ENCODE measurements at regions not wholly inside any gene's neighbourhood (a gene's known extent, or its start where the extent isn't known, plus 50 kb on each side); places are given as distances from the start of the nearest gene placed in this dataset.

DNA sequence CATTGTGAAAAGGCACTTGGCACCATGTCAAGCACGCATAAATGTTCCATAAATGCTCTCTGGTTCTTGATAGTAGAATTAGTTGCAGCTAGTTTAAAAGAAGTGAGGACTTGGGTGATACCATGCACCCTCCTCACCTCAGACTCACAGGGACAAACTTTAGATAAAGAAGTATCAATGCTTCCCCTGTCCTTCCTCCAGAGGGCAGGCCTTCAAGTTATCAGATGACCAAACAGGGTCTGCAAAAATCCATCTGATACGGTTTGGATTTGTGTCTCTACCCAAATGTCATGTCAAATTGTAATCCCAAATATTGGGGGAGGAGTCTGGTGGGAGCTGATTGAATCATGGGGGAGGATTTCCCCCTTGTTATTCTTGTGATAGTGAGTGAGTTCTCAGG lies 54.1 kb downstream of the C1QL2 start:
- no peak for DNase-seq

DNA sequence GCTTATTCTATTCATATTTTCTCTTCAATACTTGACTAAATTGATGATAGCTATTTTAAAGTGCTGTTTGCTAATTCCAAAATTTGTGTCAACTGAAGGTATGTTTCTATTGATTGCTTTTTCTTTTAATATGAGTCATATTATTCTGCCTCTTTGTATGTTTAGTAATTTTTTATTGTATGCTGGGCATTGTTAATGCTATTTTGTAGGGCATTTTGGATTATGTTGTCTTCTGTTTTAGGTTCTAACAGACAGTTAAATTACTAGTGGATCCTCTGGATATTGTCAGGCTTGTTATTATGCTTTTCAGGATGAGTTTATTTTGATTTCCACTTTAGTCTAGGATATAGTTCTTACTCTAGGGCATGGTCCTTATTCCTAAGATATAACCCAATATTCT lies 55.6 kb downstream of the C1QL2 start:
- no peak for DNase-seq

DNA sequence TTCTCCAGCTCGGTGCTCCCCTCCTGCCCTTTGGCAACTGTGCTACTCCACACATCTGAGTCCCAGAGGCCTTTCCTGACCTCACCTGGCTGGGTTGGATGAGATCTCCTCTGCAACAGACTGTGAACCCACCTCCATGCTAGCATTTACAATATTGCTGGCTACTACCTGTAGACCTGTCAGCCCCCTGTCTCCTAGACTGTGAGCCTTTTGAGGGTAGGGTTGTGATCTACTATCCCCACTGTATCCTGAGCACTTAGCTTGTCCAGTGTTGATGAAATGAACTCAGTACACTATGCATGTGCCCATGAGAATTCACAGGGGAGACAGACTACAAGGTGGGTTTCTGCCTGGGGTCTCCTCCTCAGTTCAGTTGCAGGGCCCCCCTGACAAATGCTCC lies 70.1 kb downstream of the C1QL2 start:
- no peak for DNase-seq

DNA sequence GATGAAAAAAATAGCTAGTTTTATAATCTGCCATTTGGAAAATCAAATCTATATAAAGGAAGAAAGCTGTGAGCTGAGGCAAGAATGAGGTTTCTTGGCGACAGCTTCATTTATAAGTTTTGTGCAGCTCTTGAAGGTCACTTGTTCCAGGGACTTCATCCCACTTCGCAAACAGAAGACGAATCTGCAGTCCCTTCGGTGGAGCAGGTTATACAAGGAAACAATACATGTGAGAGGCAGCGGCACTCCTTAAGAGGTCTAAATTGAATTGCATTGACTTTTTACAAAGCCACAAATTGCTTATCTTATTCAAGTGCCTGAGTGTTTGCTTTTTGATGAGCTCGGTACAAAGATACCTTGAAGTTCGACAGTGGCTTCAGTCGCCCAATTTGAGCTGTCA lies 72.2 kb downstream of the C1QL2 start:
- no peak for DNase-seq

DNA sequence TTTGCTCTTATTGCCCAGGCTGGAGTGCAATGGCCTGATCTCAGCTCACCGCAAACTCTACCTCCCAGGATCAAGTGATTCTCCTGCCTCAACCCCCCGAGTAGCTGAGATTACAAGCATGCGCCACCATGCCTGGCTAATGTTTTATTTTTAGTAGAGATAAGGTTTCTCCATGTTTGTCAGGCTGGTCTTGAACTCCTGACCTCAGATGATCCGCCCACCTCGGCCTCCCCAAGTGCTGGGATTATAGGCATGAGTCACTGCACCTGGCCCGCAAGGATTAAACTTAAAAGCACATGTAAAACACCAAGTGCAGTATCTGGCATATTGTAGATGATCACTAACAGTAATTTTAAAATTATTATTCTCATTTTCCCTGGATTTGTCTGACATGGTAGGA lies 72.9 kb downstream of the C1QL2 start:
- DNase-seq = no peak

DNA sequence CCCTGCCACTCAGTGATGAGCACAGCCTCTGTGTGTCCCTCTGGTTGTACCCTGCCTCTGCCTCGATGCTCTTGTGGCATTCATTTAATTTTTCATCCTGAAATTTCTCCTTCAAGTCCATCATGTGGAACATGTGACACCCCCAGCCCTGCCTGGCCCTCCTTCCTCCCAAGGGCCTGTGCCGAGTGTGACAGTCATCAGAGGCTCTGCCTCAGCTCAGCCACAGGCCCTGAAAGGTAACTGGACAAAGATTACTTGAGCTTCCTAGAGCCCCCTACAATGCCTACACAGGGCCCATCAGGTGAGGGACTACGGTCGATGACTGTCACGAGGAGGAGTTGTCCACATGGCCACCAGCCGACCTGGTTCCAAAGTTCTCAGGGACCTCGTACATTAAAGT lies 75.1 kb downstream of the C1QL2 start:
- DNase-seq = no peak

DNA sequence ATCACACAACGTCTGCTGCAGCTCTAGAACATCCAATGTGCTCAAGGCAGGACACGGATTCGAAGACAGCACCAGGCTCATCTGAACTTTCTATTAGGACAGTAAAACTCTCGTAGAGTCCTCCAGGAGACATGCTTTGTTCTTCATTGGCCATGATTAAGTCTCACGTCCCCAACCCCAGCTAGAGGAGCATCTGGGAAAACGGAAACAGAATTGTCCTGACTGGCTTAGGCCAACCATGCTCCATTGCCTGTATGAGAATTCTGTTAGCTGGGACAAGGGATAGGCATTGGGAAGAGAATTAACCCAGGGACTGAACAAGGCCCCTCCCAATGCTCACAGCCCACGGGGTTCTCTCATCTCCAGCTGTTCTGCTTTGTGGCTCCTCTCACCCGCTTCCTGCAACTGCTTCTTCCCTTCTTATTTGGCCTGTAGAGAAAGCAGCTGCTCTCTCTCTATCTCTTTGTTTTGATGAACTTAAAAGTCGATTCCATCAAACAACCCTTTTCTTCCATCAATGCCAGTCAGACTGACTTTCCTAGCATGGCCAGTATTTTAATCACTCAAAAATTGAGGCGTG lies 75.6 kb downstream of the C1QL2 start:
- DNase-seq = no peak

DNA sequence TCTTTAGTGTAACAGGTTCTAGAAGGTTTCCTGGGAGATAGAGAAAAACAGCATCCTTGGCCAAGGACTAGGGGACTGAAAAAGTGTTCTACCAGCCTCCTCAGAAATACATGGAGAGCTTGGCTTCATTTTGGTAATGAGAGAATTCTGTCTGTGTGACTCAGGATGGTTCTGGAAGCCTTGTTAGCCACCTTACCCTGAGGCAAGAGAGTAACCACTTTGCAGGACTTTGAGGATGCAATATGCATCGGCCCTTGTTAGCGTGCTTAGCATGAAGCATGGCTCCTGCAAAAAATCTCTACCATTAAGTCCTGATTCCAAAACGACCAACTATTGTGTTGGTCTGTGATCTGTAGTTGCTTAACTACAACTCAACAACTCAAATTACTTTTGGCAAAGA lies 79.8 kb downstream of the C1QL2 start:
- no peak for DNase-seq

DNA sequence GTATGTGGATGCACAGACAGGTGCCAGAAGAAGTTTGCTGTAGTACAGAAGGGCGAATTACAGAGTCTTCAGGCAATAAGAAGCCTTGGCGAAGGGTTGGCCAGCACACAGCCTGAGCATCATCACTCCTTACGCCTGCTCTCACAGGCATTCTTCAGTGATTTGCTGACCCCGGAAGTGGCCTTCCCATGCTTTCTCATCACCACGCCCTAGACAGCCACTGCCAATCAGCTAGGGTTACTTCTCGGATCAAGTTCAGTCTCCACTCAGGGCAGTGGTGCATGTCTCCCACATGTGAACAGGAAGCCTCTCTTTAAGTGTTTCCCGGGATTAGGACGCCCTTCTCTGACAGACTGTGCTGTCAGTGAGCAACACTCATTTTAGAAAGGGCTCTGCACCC lies 81.8 kb downstream of the C1QL2 start:
- DNase-seq = no peak

DNA sequence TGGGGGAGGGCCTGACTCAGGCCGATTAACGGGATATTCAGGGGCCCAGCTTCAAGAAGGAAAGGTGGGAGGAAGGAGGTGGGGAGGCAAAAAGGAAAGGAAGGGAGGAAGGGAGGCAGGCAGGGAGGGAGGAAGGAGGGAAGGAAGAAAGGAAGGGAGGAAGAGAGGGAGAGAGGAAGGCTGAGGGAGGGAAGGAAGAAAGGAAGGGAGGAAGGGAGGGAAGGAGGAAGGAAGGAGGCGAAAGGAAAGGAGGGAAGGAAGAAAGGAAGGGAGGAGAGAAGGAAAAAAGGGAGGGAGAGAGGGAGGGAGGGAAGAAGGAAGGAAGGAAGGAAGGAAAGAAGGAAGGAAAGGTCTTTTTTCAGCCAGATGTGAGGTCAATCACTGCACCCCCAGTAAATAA lies 85.3 kb downstream of the C1QL2 start:
- DNase-seq = no peak

DNA sequence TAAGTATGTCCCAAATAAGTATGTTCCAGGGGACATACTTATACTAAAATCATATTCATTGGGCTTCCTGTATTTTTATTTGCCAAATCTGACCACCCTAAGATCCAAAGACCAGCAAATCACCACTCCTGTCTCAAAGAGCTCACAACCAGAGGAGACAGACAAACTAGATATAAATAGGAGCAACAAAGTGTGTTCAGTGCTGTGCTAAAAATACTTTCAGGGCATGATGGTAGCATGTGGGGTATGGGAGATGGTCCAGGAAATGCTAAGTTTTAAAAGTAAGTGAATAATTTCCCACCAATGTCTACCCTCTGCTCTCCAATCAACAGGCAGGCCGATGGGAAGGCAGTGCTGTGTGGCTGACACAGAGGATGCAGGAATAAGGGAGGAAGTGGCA lies 87.1 kb downstream of the C1QL2 start:
- no peak for DNase-seq

DNA sequence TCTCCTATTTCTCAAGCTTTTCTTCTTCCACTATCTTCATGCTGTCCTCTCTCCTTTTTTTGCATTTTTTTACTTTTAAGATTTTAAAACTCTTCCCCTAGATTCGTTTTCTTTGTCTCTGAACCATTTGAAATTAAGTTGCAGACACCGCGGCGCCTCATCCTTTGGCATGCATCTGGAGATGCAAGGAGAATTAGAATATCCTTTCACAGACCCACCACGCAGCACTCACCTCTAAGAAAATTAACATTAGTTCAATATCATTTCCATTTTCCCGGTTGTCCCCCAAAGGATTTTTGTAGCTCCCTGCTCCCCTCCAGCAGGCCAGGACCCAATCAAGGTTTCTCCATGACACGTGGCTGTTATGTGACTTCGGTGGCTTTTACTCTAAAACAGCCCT lies 88.8 kb downstream of the C1QL2 start:
- no peak for DNase-seq

DNA sequence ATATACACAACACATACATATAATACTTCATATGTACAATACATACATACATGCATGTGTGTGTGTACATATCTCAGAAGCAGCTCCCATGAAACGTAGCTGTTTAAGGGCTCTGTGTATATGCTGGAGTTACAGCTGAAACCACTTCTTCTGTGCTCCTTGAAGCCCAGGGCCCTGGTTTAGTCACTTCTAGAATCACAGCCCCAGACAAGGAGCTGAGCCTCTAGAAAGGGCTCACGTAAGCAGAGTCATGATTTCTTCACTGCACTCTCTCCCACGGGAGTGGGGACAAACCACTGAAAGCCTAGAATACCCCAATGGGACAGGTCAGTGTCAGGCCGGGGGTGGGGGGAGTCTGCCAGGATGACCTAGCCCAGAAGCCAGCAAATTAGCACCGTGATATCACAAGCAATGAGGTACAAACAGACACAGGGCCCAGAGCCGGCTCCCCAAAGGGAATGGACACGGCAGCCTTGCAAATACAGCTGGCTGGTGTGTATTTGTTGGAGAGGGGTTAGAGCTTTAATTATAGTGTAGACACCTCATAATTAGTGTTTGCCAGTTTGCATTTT lies 90.3 kb downstream of the C1QL2 start:
- DNase-seq = peak; percentile 77 to 96

DNA sequence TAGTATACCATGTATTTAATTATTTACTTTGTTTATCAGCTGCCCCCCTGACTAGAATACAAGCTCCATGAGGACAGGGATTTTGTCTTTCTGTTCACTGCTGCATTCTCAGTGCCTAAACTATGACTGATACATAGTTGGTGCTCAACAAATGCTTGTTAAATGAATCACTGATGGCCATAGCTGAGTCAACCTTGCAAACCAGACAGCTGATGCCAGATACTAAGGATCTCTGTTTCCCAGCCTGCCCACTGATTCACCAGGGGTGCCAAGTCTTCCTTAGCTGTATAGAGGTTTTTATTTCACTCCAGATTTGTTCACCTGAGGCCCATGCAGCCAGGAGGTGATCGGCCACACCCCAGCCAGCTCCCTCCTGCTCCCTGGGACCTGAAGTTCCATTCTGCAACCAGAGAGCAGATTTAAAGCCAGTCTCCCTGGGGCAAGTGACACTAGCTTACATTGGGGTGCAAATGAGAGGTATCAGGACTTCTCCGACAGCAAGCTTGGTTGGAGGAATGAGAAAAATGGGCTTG lies 92.2 kb downstream of the C1QL2 start:
- DNase-seq = no peak

DNA sequence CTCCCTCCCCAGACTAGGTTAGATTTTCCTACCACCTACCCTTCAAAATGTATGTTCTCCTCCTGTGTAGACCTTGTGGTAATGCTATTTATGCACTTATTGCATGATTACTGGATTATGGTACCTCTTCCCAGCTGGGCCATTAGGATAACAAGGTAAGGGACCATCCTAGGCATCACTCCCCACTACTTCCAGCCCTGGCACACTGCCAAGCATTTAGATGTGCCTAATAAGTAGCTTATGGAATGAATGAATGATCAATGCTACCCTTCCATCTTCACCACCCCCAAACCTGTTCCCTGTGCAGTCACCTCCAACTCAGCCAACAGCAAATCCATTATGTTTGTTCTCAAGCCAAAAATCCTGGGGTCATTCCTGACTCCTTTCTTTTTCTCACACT lies 93.4 kb downstream of the C1QL2 start:
- DNase-seq = no peak

DNA sequence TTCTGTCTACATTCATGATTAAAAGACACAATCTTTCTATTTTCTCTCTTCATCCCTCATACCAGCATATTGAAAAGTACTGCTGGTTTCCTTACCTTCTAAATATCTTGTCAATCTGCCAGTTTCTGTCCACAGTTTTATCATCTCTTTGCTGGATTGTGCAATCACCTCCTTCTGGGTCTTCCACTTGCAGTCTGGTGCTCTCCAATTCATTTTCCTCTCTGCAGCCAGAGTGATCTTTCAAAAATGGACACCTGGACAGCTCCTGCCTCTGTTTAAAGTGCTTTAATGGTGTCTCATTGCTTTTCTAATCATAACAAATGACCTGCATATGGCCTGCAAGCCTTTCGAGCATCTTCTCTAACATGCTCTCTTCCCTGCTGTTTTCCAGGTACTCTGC lies 94.0 kb downstream of the C1QL2 start:
- no peak for DNase-seq

DNA sequence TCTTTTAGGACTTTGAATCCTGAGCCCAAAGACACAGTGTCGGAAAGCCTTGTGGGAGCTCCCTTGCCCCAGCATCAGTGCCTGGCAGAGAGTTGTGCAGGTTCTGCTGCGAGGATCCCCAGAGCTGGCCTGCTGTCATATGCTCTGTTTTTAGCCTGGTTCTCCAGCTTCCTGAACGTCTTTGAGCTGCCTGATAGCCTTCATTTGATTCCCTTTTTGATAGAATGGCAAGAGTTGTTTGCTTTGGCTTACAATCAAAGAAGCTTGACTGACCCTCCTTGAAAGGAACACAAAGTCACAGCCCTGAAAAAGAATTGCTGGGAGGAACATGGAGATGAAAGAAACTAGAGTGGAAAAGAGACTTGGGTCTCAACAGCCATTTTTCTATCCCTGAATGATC lies 95.4 kb downstream of the C1QL2 start:
- DNase-seq = no peak

DNA sequence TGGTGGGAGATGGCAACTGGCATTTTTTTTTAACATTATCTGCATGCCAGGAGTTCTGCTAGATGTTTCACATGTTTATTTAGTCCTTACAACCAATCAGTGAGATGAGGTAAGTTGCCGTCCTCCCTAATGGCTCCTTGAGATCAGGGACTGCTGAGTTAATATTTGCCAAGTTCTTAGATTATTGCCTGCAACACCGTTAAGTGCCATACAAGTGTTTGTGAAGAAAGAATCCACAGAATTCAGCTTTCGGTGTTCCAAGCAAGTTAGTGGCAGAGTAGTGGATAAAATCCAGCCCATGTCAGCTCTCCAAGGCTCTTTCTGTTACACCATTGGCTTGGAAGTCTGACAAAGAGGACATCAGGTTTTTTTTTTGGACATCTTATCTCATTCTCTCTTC lies 95.9 kb downstream of the C1QL2 start:
- DNase-seq = no peak

DNA sequence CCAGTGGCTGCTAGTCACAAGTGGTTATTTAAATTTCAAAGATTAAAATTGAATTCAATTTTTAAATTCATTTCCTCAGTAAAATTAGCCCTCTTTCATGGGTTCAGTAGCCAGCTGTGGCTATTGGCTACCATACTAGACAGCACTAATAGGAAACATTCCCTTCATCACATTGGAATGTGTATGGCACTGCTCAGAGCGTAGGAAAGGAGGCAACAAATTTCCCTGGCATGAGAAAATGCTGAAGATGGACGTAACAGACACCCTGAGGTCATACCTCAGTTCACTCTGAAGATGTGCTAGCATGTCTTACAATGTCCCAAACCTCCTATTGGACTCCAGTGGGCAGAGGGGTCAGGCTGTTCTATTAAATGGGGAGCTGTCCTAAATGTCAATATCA lies 96.4 kb downstream of the C1QL2 start:
- no peak for DNase-seq

DNA sequence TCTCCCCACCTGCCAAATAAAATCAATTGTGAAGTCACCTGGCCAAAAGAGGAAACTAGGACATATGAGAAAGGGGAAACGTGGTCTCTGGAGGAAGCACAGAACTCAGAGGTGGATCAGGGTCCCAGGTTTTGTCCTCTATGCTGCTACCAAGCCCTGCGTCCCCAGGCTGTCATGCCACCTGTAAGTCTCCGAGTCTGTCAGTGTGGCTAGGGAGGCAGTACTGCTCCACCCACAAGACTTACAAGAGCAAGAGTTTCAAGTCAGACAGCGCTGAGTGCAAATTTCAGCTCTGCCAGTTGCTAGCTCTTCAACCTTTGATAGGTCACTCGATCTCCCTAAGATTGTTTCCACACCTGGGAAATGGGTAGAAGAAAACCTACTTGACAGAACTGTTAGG lies 98.6 kb downstream of the C1QL2 start:
- no peak for DNase-seq

DNA sequence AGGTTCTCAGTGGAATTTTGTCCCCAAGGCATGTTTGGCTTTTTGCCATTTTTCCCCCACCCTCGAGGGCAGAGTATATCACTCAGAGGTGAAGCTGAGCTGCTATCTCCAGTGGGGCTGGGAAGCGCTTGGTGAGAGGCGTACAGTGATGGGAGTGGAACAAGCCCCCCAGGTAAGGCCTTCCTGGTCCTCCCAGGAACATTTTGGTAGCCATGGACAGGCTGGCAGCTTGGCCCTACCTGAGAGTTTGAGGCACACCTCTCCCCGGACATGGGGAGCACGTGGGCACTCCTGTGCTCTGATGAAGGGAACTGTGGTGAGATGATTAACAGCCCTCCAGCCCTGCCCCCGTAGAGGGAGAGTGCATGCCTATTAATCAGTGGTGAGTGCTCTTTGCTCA lies 99.3 kb downstream of the C1QL2 start:
- DNase-seq = no peak

DNA sequence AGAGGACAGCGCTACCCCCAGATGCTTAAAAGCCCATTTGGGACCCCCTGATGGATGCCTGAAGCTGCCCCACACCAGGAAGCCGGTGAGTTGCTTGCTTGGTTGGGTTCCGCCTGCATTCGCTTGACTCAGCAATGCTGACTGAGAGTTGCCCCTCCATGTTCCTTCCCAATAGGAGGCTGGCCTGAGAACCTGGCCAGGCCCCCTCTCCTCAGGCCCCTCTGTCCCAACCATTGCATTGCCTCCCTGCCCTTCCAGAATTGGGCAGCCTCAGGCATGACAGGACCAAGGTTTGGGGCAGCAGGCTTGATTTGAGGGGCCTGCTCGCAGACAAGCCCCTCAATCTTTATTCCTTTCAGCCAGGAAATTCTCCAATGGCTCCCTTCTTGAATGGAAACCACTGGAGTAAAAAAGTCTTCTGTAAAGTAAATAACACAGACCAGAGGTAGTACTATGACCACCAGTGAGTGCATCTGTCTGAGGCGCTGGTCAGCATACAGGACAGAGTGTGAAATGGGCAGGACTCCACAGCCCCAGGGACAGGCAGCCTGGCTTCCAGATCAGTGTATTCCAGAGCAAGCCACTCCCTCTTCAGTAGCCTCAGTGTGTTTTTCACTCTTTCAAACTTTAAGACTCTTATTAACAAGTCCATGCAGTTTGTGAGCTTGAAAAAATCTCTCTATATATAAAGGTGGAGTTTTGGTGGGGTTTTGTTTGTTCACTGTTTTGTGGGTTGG lies 104.7 kb downstream of the C1QL2 start:
- DNase-seq = no peak

DNA sequence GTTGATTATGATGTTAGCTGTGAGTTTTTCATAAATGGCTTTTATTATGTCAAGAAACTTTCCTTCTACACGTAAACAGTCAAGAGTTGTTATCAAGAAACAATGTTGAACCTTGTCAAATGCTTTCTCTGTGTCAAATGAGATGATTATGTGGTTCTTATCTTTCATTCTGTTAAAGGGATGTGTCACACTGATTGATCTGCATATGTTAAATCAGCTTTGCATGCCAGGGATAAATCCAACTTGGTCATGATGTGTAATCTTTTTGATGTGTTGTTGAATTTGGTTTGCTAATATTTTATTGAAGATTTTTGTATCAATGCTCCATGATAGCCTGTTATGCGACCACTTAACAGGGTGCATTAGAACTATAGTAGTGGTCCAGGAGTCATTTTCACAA lies 107.3 kb downstream of the C1QL2 start:
- no peak for DNase-seq

DNA sequence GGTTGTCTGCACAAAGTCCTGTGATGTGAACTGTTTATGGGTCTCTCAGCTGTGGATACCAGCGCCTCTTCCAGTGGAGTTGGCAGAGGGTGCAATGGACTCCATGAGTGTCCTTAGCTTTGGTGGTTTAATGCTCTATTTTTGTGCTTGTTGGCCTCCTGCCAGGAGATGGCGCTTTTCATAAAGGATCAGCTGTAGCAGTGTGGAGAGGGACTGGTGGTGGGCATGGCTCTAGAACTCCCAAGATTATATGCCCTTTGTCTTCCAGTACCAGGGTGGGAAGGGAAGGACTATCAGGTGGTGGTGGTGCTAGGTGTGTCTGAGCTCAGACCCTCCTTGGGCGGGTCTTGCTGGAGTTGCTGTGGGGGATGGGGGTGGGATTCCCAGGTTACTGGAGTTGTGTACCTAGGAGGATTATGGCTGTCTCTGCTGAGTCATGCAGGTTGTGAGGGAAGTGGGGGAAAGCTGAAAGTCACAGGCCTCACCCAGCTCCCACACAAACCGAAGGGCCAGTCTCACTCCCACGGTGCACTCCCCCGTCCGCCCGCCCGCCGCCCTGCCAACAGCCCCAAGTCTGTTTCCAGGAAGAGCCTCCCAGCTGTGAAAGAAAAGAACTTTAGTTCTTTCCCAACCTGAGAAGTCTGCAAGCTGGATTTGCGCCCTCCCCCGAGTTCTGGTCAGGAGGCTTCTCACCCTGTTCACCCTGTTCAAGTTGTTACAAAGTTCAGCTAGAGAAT lies 108.1 kb downstream of the MARCO start:
- DNase-seq = peak; percentile 26 to 37

All from NCI-H2081 (cell line).